Endothelial cell of umbilical vein (primary cell): ENCODE measurements at regions not wholly inside any gene's neighbourhood (a gene's known extent, or its start where the extent isn't known, plus 50 kb on each side); places are given as distances from the start of the nearest gene placed in this dataset.

ENCODE experiments used
- BruUV-seq: library from RNA; stranded (reverse); fragments of 400-500 nt; replicated peaks from 2 replicates; lab custom pipeline; 2021; lab: Mats Ljungman, UMichigan
- CTCF ChIA-PET: fragments of 300-600, 350-600 bp; sonication (Branson Sonifier 250); formaldehyde crosslinking; loops from one replicate; lab custom pipeline; 2021; ENCODE audit warnings: antibody characterized with exemption, inconsistent platforms; lab: Charles Lee
- POLR2A ChIA-PET: fragments of 300-600, 350-600 bp; sonication (Branson Sonifier 250); formaldehyde crosslinking; loops from one replicate; lab custom pipeline; 2021; ENCODE audit warnings: antibody characterized with exemption, inconsistent platforms; lab: Charles Lee
- DNase-seq: peaks from one replicate; pipeline ENCODE4 v3.0.0-alpha.2; 2011; ENCODE audit warnings: low read depth, low spot score
- FAIRE-seq: peaks from 2 replicates; lab custom pipeline; 2011; peaks lifted over from hg19 to GRCh38; lab: Jason Lieb, UNC
- H2AFZ ChIP-seq: 2 replicates; pipeline ENCODE4 v1.6.0; 2012; ENCODE audit warnings: low read depth, low read length, control low read depth, inconsistent platforms
- H3K27ac ChIP-seq: 2 replicates; pipeline ENCODE4 v1.5.1; 2011; ENCODE audit warnings: low read depth, mild to moderate bottlenecking, control low read depth, low read length, moderate library complexity; ENCODE audit not compliant: insufficient read depth
- H3K27me3 ChIP-seq, 2 experiments: 2 replicates each; pipeline versions ENCODE4 v1.6.0 to v1.6.1; 2011; ENCODE audit warnings: low read length in 2 of 2, mixed read lengths in 1 of 2; ENCODE audit not compliant: control insufficient read depth in 2 of 2, insufficient read depth in 2 of 2
- H3K36me3 ChIP-seq, 2 experiments: 2 replicates in 1 of 2; 3 replicates in 1 of 2; pipeline ENCODE4 v1.5.1; 2011; ENCODE audit warnings: low read length in 2 of 2, mild to moderate bottlenecking in 1 of 2, moderate library complexity in 1 of 2; ENCODE audit not compliant: control insufficient read depth in 2 of 2, insufficient read depth in 2 of 2; ENCODE audit errors: extremely low read depth in 1 of 2
- H3K4me1 ChIP-seq: 3 replicates; pipeline ENCODE4 v1.5.1; 2011; ENCODE audit warnings: mild to moderate bottlenecking, low read length; ENCODE audit not compliant: control insufficient read depth, insufficient read depth; ENCODE audit errors: extremely low read depth
- H3K4me2 ChIP-seq: 2 replicates; pipeline ENCODE4 v1.6.1; 2011; ENCODE audit warnings: low read length, control low read depth, mixed read lengths; ENCODE audit not compliant: insufficient read depth
- H3K4me3 ChIP-seq, 3 experiments: fragments of 200-600 bp in 1 of 3; sonication (generic), shearing (Covaris generic) in 1 of 3; replicated peaks in 1 of 3; 2 replicates each; pipeline ENCODE4 v1.5.1; 2011 to 2016; ENCODE audit warnings: control low read depth in 3 of 3, low read length in 3 of 3, mild to moderate bottlenecking in 2 of 3, inconsistent platforms in 1 of 3, low read depth in 1 of 3, moderate library complexity in 1 of 3; ENCODE audit not compliant: insufficient read depth in 1 of 3
- H3K79me2 ChIP-seq: 2 replicates; pipeline ENCODE4 v1.6.0; 2012; ENCODE audit warnings: low read length, inconsistent platforms; ENCODE audit not compliant: control insufficient read depth, insufficient read depth
- H3K9ac ChIP-seq: replicated peaks from 2 replicates; pipeline ENCODE3; 2011; ENCODE audit warnings: low read length, control low read depth; ENCODE audit not compliant: insufficient read depth; ENCODE audit errors: extremely low read depth
- H3K9me1 ChIP-seq: replicated peaks from 3 replicates; pipeline ENCODE4 v1.6.0; 2011; ENCODE audit warnings: mild to moderate bottlenecking, low read length; ENCODE audit not compliant: control insufficient read depth, insufficient read depth; ENCODE audit errors: extremely low read depth
- H3K9me3 ChIP-seq: replicated peaks from 2 replicates; pipeline ENCODE4 v1.5.1; 2012; ENCODE audit warnings: low read length, inconsistent platforms; ENCODE audit not compliant: control insufficient read depth, insufficient read depth
- H4K20me1 ChIP-seq: replicated peaks from 2 replicates; pipeline ENCODE3; 2011; ENCODE audit warnings: mild to moderate bottlenecking, low read length; ENCODE audit not compliant: control insufficient read depth, insufficient read depth; ENCODE audit errors: extremely low read depth
- EZH2 ChIP-seq: IDR thresholded peaks from 2 replicates; pipeline ENCODE4 v1.6.1; 2012; ENCODE audit warnings: borderline replicate concordance, low read depth, mild to moderate bottlenecking, moderate library complexity, low read length, inconsistent platforms; ENCODE audit not compliant: severe bottlenecking
- FOS ChIP-seq: IDR thresholded peaks from 2 replicates; pipeline ENCODE4 v1.6.1; 2011; ENCODE audit warnings: mild to moderate bottlenecking, low read length, moderate library complexity, borderline replicate concordance; ENCODE audit not compliant: insufficient read depth
- GATA2 ChIP-seq: IDR thresholded peaks from 2 replicates; pipeline ENCODE4 v1.7.0; 2011; ENCODE audit warnings: low read depth, mild to moderate bottlenecking, moderate library complexity, mixed read lengths, low read length; ENCODE audit not compliant: insufficient read length, insufficient read depth
- JUN ChIP-seq: IDR thresholded peaks from 2 replicates; pipeline ENCODE4 v1.6.1; 2011; ENCODE audit warnings: borderline replicate concordance, low read depth; ENCODE audit not compliant: insufficient read length, insufficient read depth
- MAX ChIP-seq: IDR thresholded peaks from 2 replicates; pipeline ENCODE4 v1.6.1; 2011; ENCODE audit not compliant: insufficient read depth, insufficient read length
- MYC ChIP-seq: IDR thresholded peaks from one replicate; pipeline ENCODE4 v1.6.1; 2011; ENCODE audit warnings: mild to moderate bottlenecking, low read depth, low read length
- POLR2A ChIP-seq: IDR thresholded peaks from 2 replicates; pipeline ENCODE4 v1.6.1; 2012; ENCODE audit warnings: low read depth, mild to moderate bottlenecking, control low read depth, low read length
- POLR2AphosphoS5 ChIP-seq: IDR thresholded peaks from 2 replicates; pipeline ENCODE4 v1.6.1; 2012; ENCODE audit warnings: low read depth, mild to moderate bottlenecking, control low read depth, low read length, moderate library complexity; ENCODE audit not compliant: insufficient read depth
- dilution Hi-C: fragments of 300-500 bp; cut with MboI; formaldehyde crosslinking; loops from one replicate; pipeline ENCODE4 v1.15.0; 2019; ENCODE audit warnings: low sequenced_read_pairs; ENCODE audit not compliant: extremely low pct_ligation_motif_present
- intact Hi-C: fragments of 100-400 bp; cut with micrococcal nuclease; formaldehyde crosslinking; loops from one replicate; pipeline ENCODE4 v1.10.0; 2022
- TF ChIP-seq, protein P1 (sequence below), 2 donors: IDR thresholded peaks; 1 replicate in 1 of 2; 2 replicates in 1 of 2; pipeline ENCODE4 v1.5.1; 2011; ENCODE audit warnings: low read length in 2 of 2, mild to moderate bottlenecking in 2 of 2, moderate library complexity in 2 of 2, control low read depth in 1 of 2, inconsistent platforms in 1 of 2, low read depth in 1 of 2; ENCODE audit not compliant: insufficient read depth in 1 of 2; ENCODE audit errors: extremely low read depth in 1 of 2

DNA sequence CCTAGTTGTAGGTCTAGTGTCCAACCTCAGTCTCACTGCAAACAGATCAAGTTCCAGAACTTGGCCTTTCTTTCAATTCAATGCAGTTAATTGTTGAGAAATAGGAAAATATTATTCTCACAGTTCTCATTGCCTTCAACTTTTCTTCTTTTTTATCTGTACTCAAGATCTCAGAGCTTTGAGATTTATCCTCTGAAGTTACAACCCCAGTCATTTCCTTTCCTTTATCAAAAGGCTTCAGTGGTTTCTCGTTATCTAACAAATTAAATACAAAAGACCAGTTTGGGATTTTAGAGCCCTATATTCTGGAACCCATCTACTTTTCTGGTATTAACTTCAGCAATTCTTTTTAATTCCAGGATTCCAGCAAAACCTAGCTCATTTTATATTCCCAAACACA, 130.2 kb downstream of the TMA16 start:
- Histone ChIP-seq H3K4me2 (no peak overlapping the region), H3K4me3 (no peak overlapping the region), H4K20me1 (no peaks in the 10 kb centered on the region), H2AFZ (no peak overlapping the region), H3K27ac (no peak overlapping the region), H3K9me3 (peaks cover 2% of the 10 kb centered on the region), H3K4me1 (no peaks in the 10 kb centered on the region), H3K36me3 (no peaks in the 10 kb centered on the region), H3K9me1 (no peaks in the 10 kb centered on the region), H3K27me3 (no peaks in the 10 kb centered on the region), H3K9ac (no peak overlapping the region), H3K79me2 (no peaks in the 10 kb centered on the region)
- DNase-seq, result no peak
- no peak for TF ChIP-seq FOS
- TF ChIP-seq POLR2A, result no peak
- TF ChIP-seq GATA2, result no peak
- no peak for TF ChIP-seq JUN
- no peak for TF ChIP-seq MAX
- no peak for TF ChIP-seq MYC
- no peak for TF ChIP-seq POLR2AphosphoS5
- TF ChIP-seq, protein P1, sequence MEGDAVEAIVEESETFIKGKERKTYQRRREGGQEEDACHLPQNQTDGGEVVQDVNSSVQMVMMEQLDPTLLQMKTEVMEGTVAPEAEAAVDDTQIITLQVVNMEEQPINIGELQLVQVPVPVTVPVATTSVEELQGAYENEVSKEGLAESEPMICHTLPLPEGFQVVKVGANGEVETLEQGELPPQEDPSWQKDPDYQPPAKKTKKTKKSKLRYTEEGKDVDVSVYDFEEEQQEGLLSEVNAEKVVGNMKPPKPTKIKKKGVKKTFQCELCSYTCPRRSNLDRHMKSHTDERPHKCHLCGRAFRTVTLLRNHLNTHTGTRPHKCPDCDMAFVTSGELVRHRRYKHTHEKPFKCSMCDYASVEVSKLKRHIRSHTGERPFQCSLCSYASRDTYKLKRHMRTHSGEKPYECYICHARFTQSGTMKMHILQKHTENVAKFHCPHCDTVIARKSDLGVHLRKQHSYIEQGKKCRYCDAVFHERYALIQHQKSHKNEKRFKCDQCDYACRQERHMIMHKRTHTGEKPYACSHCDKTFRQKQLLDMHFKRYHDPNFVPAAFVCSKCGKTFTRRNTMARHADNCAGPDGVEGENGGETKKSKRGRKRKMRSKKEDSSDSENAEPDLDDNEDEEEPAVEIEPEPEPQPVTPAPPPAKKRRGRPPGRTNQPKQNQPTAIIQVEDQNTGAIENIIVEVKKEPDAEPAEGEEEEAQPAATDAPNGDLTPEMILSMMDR (IDR thresholded peaks at IDR 0.05; ENCODE audit: extremely low read depth in 1 of 2, insufficient read depth in 1 of 2, low read depth in 1 of 2, low read length in 2 of 2), result no peak
- no peak for TF ChIP-seq EZH2
- no peak for FAIRE-seq
- dilution Hi-C loops (no loop called here), intact Hi-C loops (no loop called here)
- BruUV-seq, result no TSS peak
- CTCF ChIA-PET, result no interaction called here
- POLR2A ChIA-PET, result no interaction called here
